HCT116 (cell line): ENCODE measurements at regions not wholly inside any gene's neighbourhood (a gene's known extent, or its start where the extent isn't known, plus 50 kb on each side); places are given as distances from the start of the nearest gene placed in this dataset.

ENCODE experiments used
- ATAC-seq: fragments of 200-7000 bp; cut with Tn5 transposase; 2 replicates; pipeline ENCODE4 v1.9.1; 2020; ENCODE audit warnings: mild to moderate bottlenecking, moderate library complexity
- BruUV-seq: library from RNA; stranded (reverse); fragments of 400-500 nt; replicated peaks from 2 replicates; lab custom pipeline; 2021; lab: Mats Ljungman, UMichigan
- CTCF ChIA-PET: fragments of 300-600 bp; sonication (Branson Sonifier 250); formaldehyde crosslinking; loops from one replicate; lab custom pipeline; 2021; ENCODE audit warnings: antibody characterized with exemption; lab: Charles Lee
- POLR2A ChIA-PET: fragments of 300-600, 350-600 bp; sonication (Branson Sonifier 250); formaldehyde crosslinking; loops from one replicate; lab custom pipeline; 2021; ENCODE audit warnings: antibody characterized with exemption; lab: Charles Lee
- RAD21 ChIA-PET, 2 experiments: fragments of 300-600 bp; sonication (Branson Sonifier 250); formaldehyde crosslinking; loops; one replicate each; lab custom pipeline; 2023; ENCODE audit warnings: low total read pairs in 2 of 2; ENCODE audit not compliant: uncharacterized antibody in 2 of 2, unreplicated experiment in 2 of 2, low non-redundant PET in 1 of 2; lab: Charles Lee
- DNase-seq: peaks from one replicate; pipeline ENCODE4 v3.0.0-alpha.2; 2010; ENCODE audit warnings: low read depth, low spot score
- H2AFZ ChIP-seq: fragments of 200-600 bp; shearing (Covaris generic), sonication (generic); 2 replicates; pipeline ENCODE4 v1.6.1; 2017; ENCODE audit warnings: low read depth, mixed run types, mixed read lengths, antibody characterized with exemption, low read length; ENCODE audit not compliant: poor library complexity, severe bottlenecking
- H3K27ac ChIP-seq: 2 replicates; pipeline ENCODE4 v1.5.1; 2012; ENCODE audit warnings: low read depth, low read length
- H3K27me3 ChIP-seq: fragments of 200-600 bp; sonication (generic); 2 replicates; pipeline ENCODE4 v1.6.1; 2016; ENCODE audit warnings: mixed run types, low read length, mixed read lengths; ENCODE audit not compliant: insufficient read depth
- H3K36me3 ChIP-seq, 2 experiments: fragments of 200-500 bp in 1 of 2; fragments of 200-600 bp in 1 of 2; sonication (Bioruptor generic) in 1 of 2; sonication (generic) in 1 of 2; 2 replicates each; pipeline versions ENCODE4 v1.5.1 to v1.6.1; 2014 to 2016; ENCODE audit warnings: low read length in 2 of 2, inconsistent platforms in 1 of 2, mixed read lengths in 1 of 2, mixed run types in 1 of 2; ENCODE audit not compliant: insufficient read depth in 2 of 2, control insufficient read depth in 1 of 2
- H3K4me1 ChIP-seq, 2 experiments: fragments of 200-600 bp in 1 of 2; sonication (generic) in 1 of 2; 2 replicates each; pipeline versions ENCODE4 v1.5.1 to v1.6.1; 2012 to 2017; ENCODE audit warnings: low read length in 2 of 2, inconsistent platforms in 1 of 2, mild to moderate bottlenecking in 1 of 2, mixed read lengths in 1 of 2, mixed run types in 1 of 2, moderate library complexity in 1 of 2; ENCODE audit not compliant: insufficient read depth in 2 of 2, control insufficient read depth in 1 of 2
- H3K4me2 ChIP-seq: fragments of 200-600 bp; sonication (generic); 2 replicates; pipeline ENCODE4 v1.6.1; 2017; ENCODE audit warnings: mixed run types, low read length, mixed read lengths
- H3K4me3 ChIP-seq, 2 experiments: fragments of 200-600 bp in 1 of 2; sonication (generic) in 1 of 2; replicated peaks in 1 of 2; 2 replicates each; pipeline ENCODE4 v1.5.1; 2011 to 2016; ENCODE audit warnings: low read length in 2 of 2, control low read depth in 1 of 2, low read depth in 1 of 2, mild to moderate bottlenecking in 1 of 2, mixed read lengths in 1 of 2, mixed run types in 1 of 2
- H3K79me2 ChIP-seq: fragments of 200-600 bp; sonication (generic); 2 replicates; pipeline ENCODE4 v1.6.1; 2017; ENCODE audit warnings: mild to moderate bottlenecking, mixed run types, low read length, moderate library complexity, mixed read lengths; ENCODE audit not compliant: insufficient read depth
- H3K9ac ChIP-seq: fragments of 200-600 bp; sonication (generic); 2 replicates; pipeline ENCODE4 v1.6.1; 2016; ENCODE audit warnings: low read length, mixed read lengths
- H3K9me2 ChIP-seq: fragments of 200-600 bp; sonication (generic), shearing (Covaris generic); 2 replicates; pipeline ENCODE4 v1.6.1; 2017; ENCODE audit warnings: mixed run types, mild to moderate bottlenecking, moderate library complexity; ENCODE audit not compliant: insufficient read depth
- H3K9me3 ChIP-seq, 2 experiments: fragments of 200-500 bp in 1 of 2; fragments of 200-600 bp in 1 of 2; sonication (Bioruptor generic) in 1 of 2; sonication (generic) in 1 of 2; 2 replicates each; pipeline ENCODE4 v1.6.1; 2014 to 2017; ENCODE audit warnings: low read length in 2 of 2, mixed read lengths in 2 of 2, inconsistent platforms in 1 of 2, low read depth in 1 of 2, mild to moderate bottlenecking in 1 of 2, mixed run types in 1 of 2, moderate library complexity in 1 of 2; ENCODE audit not compliant: control insufficient read depth in 1 of 2, insufficient read depth in 1 of 2
- H4K20me1 ChIP-seq: fragments of 200-600 bp; sonication (generic), shearing (Covaris generic); 2 replicates; pipeline ENCODE4 v1.6.1; 2017; ENCODE audit warnings: mixed run types, mild to moderate bottlenecking, moderate library complexity; ENCODE audit not compliant: insufficient read depth
- CEBPB ChIP-seq: IDR thresholded peaks from 2 replicates; pipeline ENCODE4 v1.6.1; 2012; ENCODE audit warnings: low read depth
- EGR1 ChIP-seq: IDR thresholded peaks from 2 replicates; pipeline ENCODE4 v1.6.1; 2012; ENCODE audit warnings: low read depth
- EZH2phosphoT487 ChIP-seq: fragments of 200-600 bp; IDR thresholded peaks from 2 replicates; pipeline ENCODE4 v1.6.1; 2018; ENCODE audit warnings: antibody characterized with exemption, borderline replicate concordance
- RAD21 ChIP-seq: IDR thresholded peaks from 2 replicates; pipeline ENCODE4 v1.6.1; 2012; ENCODE audit warnings: low read depth, mild to moderate bottlenecking
- SP1 ChIP-seq: IDR thresholded peaks from 2 replicates; pipeline ENCODE4 v1.6.1; 2012; ENCODE audit warnings: low read depth
- TCF7L2 ChIP-seq: IDR thresholded peaks from 2 replicates; pipeline ENCODE4 v1.7.0; 2011; ENCODE audit warnings: borderline replicate concordance, inconsistent platforms; ENCODE audit not compliant: insufficient read depth, insufficient read length; ENCODE audit errors: extremely low read depth
- YY1 ChIP-seq: IDR thresholded peaks from 2 replicates; pipeline ENCODE4 v1.6.1; 2011; ENCODE audit warnings: low read length, low read depth, moderate library complexity, mild to moderate bottlenecking; ENCODE audit not compliant: insufficient replicate concordance; ENCODE audit errors: extremely low read depth
- ZFX ChIP-seq: fragments of 450-650 bp; IDR thresholded peaks from 2 replicates; pipeline ENCODE4 v1.6.1; 2017
- ZNF274 ChIP-seq: fragments of 200-500 bp; sonication (Bioruptor generic); IDR thresholded peaks from 2 replicates; pipeline ENCODE4 v1.6.1; 2014; ENCODE audit warnings: mild to moderate bottlenecking, low read depth, low read length, inconsistent platforms
- intact Hi-C: fragments of 100-400 bp; cut with micrococcal nuclease; formaldehyde crosslinking; loops from 2 replicates; pipeline ENCODE4 v1.10.0; 2022
- TF ChIP-seq, protein P1 (sequence below): IDR thresholded peaks from 2 replicates; pipeline ENCODE4 v1.6.1; 2012; ENCODE audit warnings: low read depth
- TF ChIP-seq, protein P2 (sequence below): IDR thresholded peaks from 2 replicates; pipeline ENCODE4 v1.6.1; 2011; ENCODE audit warnings: mild to moderate bottlenecking, low read length, moderate library complexity; ENCODE audit not compliant: insufficient replicate concordance; ENCODE audit errors: extremely low read depth

GRCh38 chr13:47858042-47859025 lies 142.7 kb downstream of the SUCLA2 start:
- DNase-seq: no peak
- ChIA-PET POLR2A (no interaction called here), CTCF (interaction anchor here (0.6 kb wide), 1 partner anchor 1094 kb away, joined by 3 read pairs; no protein-coding TSS in a partner anchor), RAD21 (no interaction called here)
- no TSS peak for BruUV-seq
- intact Hi-C loops: no loop called here
- no peak overlapping the region for H3K9ac ChIP-seq
- no peak overlapping the region for H3K4me3 ChIP-seq
- ATAC-seq: no peak
- no peak overlapping the region for H2AFZ ChIP-seq
- H3K27ac ChIP-seq: no peak overlapping the region
- H3K27me3 ChIP-seq: no peaks in the 10 kb centered on the region
- no peaks in the 10 kb centered on the region for H3K36me3 ChIP-seq
- no peaks in the 10 kb centered on the region for H3K9me2 ChIP-seq
- H3K4me2 ChIP-seq: no peak overlapping the region
- no peaks in the 10 kb centered on the region for H3K9me3 ChIP-seq
- H3K79me2 ChIP-seq: no peaks in the 10 kb centered on the region
- TF ChIP-seq ZFX: no peak
- no peak for TF ChIP-seq TCF7L2
- TF ChIP-seq ZNF274: no peak
- TF ChIP-seq RAD21: no peak
- TF ChIP-seq YY1: no peak
- TF ChIP-seq, protein P1, sequence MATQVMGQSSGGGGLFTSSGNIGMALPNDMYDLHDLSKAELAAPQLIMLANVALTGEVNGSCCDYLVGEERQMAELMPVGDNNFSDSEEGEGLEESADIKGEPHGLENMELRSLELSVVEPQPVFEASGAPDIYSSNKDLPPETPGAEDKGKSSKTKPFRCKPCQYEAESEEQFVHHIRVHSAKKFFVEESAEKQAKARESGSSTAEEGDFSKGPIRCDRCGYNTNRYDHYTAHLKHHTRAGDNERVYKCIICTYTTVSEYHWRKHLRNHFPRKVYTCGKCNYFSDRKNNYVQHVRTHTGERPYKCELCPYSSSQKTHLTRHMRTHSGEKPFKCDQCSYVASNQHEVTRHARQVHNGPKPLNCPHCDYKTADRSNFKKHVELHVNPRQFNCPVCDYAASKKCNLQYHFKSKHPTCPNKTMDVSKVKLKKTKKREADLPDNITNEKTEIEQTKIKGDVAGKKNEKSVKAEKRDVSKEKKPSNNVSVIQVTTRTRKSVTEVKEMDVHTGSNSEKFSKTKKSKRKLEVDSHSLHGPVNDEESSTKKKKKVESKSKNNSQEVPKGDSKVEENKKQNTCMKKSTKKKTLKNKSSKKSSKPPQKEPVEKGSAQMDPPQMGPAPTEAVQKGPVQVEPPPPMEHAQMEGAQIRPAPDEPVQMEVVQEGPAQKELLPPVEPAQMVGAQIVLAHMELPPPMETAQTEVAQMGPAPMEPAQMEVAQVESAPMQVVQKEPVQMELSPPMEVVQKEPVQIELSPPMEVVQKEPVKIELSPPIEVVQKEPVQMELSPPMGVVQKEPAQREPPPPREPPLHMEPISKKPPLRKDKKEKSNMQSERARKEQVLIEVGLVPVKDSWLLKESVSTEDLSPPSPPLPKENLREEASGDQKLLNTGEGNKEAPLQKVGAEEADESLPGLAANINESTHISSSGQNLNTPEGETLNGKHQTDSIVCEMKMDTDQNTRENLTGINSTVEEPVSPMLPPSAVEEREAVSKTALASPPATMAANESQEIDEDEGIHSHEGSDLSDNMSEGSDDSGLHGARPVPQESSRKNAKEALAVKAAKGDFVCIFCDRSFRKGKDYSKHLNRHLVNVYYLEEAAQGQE: no peak
- TF ChIP-seq SP1: no peak
- no peak for TF ChIP-seq EZH2phosphoT487
- no peak for TF ChIP-seq EGR1
- TF ChIP-seq CEBPB: no peak
- TF ChIP-seq, protein P2, sequence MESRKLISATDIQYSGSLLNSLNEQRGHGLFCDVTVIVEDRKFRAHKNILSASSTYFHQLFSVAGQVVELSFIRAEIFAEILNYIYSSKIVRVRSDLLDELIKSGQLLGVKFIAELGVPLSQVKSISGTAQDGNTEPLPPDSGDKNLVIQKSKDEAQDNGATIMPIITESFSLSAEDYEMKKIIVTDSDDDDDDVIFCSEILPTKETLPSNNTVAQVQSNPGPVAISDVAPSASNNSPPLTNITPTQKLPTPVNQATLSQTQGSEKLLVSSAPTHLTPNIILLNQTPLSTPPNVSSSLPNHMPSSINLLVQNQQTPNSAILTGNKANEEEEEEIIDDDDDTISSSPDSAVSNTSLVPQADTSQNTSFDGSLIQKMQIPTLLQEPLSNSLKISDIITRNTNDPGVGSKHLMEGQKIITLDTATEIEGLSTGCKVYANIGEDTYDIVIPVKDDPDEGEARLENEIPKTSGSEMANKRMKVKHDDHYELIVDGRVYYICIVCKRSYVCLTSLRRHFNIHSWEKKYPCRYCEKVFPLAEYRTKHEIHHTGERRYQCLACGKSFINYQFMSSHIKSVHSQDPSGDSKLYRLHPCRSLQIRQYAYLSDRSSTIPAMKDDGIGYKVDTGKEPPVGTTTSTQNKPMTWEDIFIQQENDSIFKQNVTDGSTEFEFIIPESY: no peak
- H3K4me1 ChIP-seq: peaks cover 0 to 5% of the 10 kb centered on the region in 2 experiments; a peak in 2 of 4 replicates
- H4K20me1 ChIP-seq: no peaks in the 10 kb centered on the region
